CD4-positive, alpha-beta T cell (primary cell): ENCODE measurements at regions not wholly inside any gene's neighbourhood (a gene's known extent, or its start where the extent isn't known, plus 50 kb on each side); places are given as distances from the start of the nearest gene placed in this dataset.

Source experiments
- ATAC-seq: fragments of 200-7000 bp; cut with Tn5 transposase; one replicate; pipeline ENCODE4 v1.10.0; 2022; ENCODE audit warnings: mild to moderate bottlenecking; ENCODE audit not compliant: poor library complexity
- CTCF ChIA-PET: fragments of 350-600 bp; sonication (Branson Sonifier 250); formaldehyde crosslinking; loops from one replicate; lab custom pipeline; 2021; ENCODE audit warnings: antibody characterized with exemption, inconsistent platforms; lab: Charles Lee
- POLR2A ChIA-PET: fragments of 350-600 bp; sonication (Branson Sonifier 250); formaldehyde crosslinking; loops from one replicate; lab custom pipeline; 2021; ENCODE audit warnings: antibody characterized with exemption, inconsistent platforms; lab: Charles Lee
- DNase-seq, 14 experiments: peaks; one replicate each; pipeline ENCODE4 v3.0.0-alpha.2; 2013 to 2020; ENCODE audit warnings: mixed read lengths in 2 of 14
- H3K27ac ChIP-seq, 2 donors: one replicate each; pipeline versions ENCODE4 v1.5.1 to v1.7.0; 2013; ENCODE audit warnings: low read length in 2 of 2, low read depth in 1 of 2, mild to moderate bottlenecking in 1 of 2
- H3K27me3 ChIP-seq, 2 experiments: 1 replicate in 1 of 2; 2 replicates in 1 of 2; pipeline versions ENCODE4 v1.6.1 to v1.7.0; 2013; ENCODE audit warnings: low read length in 2 of 2, control low read depth in 1 of 2, mild to moderate bottlenecking in 1 of 2, moderate library complexity in 1 of 2; ENCODE audit not compliant: insufficient read depth in 2 of 2, control insufficient read depth in 1 of 2
- H3K36me3 ChIP-seq: one replicate; pipeline ENCODE4 v1.6.1; 2013; ENCODE audit warnings: low read length, control low read depth; ENCODE audit not compliant: insufficient read depth
- H3K4me1 ChIP-seq: one replicate; pipeline ENCODE4 v1.6.1; 2013; ENCODE audit warnings: low read length, control low read depth; ENCODE audit not compliant: insufficient read depth
- H3K4me3 ChIP-seq: one replicate; pipeline ENCODE4 v1.5.1; 2013; ENCODE audit warnings: mild to moderate bottlenecking, low read length, moderate library complexity
- H3K9me3 ChIP-seq, 2 experiments: 1 replicate in 1 of 2; 2 replicates in 1 of 2; pipeline versions ENCODE4 v1.6.1 to v1.7.0; 2013; ENCODE audit warnings: low read length in 2 of 2, mild to moderate bottlenecking in 2 of 2, control low read depth in 1 of 2, moderate library complexity in 1 of 2; ENCODE audit not compliant: control insufficient read depth in 1 of 2, insufficient read depth in 1 of 2
- H3K27ac Mint-ChIP-seq: one replicate; pipeline ENCODE4 v1.8.0; 2020; ENCODE audit warnings: mixed read lengths
- H3K27me3 Mint-ChIP-seq: one replicate; pipeline ENCODE4 v1.8.0; 2021; ENCODE audit warnings: mixed read lengths
- H3K36me3 Mint-ChIP-seq: one replicate; pipeline ENCODE4 v1.8.0; 2021; ENCODE audit warnings: low read depth, mixed read lengths
- H3K4me1 Mint-ChIP-seq: one replicate; pipeline ENCODE4 v1.8.0; 2021; ENCODE audit warnings: low read depth, mixed read lengths
- H3K4me3 Mint-ChIP-seq: one replicate; pipeline ENCODE4 v1.8.0; 2020; ENCODE audit warnings: mild to moderate bottlenecking, mixed read lengths
- H3K9me3 Mint-ChIP-seq: one replicate; pipeline ENCODE4 v1.8.0; 2020; ENCODE audit warnings: mixed read lengths
- intact Hi-C, 2 experiments: fragments of 100-400 bp; cut with DNase I in 1 of 2; cut with micrococcal nuclease in 1 of 2; formaldehyde crosslinking; loops; one replicate each; pipeline versions ENCODE4 v1.15.1 to v1.9.0; 2023 to 2025; cut with DNase I, micrococcal nuclease
- TF ChIP-seq, protein P1 (sequence below): fragments of 200-600 bp; IDR thresholded peaks from one replicate; pipeline ENCODE4 v1.8.0; 2022; ENCODE audit warnings: antibody characterized with exemption, mild to moderate bottlenecking

DNA sequence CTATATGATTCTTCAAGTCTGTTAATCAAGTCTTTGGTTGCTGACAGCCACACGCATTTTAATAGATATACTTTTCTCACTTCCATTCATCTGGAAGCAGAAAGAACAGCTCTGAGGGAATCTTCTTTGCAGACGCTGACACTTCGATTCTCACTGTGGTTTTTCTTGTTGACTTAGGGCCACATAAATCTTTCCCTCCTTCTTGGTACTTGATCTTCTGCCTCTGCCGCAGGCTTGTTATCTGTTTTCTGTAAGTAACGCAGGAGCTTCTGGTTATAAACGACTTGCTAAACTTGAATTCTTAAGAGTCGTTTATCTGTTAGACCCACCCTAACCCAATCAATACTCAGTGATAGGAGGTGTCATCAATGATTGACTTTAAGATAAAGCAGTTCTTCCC, 268.8 kb upstream of the SULF2 start:
- Mint-ChIP-seq H3K36me3 (no peaks in the 10 kb centered on the region), H3K27ac (no peak overlapping the region), H3K9me3 (peaks cover 2% of the 10 kb centered on the region), H3K4me3 (no peak overlapping the region), H3K27me3 (peaks cover 21% of the 10 kb centered on the region), H3K4me1 (no peaks in the 10 kb centered on the region)
- DNase-seq (no peak), ATAC-seq (no peak)
- Histone ChIP-seq H3K27me3 (peaks cover 0 to 5% of the 10 kb centered on the region in 2 experiments), H3K9me3 (peaks cover 0 to 7% of the 10 kb centered on the region in 2 experiments), H3K4me3 (no peak overlapping the region), H3K4me1 (no peaks in the 10 kb centered on the region), H3K36me3 (no peaks in the 10 kb centered on the region), H3K27ac (no peak overlapping the region)
- ChIA-PET CTCF (no interaction called here), POLR2A (no interaction called here)
- intact Hi-C loops: no loop called here
- TF ChIP-seq, protein P1, sequence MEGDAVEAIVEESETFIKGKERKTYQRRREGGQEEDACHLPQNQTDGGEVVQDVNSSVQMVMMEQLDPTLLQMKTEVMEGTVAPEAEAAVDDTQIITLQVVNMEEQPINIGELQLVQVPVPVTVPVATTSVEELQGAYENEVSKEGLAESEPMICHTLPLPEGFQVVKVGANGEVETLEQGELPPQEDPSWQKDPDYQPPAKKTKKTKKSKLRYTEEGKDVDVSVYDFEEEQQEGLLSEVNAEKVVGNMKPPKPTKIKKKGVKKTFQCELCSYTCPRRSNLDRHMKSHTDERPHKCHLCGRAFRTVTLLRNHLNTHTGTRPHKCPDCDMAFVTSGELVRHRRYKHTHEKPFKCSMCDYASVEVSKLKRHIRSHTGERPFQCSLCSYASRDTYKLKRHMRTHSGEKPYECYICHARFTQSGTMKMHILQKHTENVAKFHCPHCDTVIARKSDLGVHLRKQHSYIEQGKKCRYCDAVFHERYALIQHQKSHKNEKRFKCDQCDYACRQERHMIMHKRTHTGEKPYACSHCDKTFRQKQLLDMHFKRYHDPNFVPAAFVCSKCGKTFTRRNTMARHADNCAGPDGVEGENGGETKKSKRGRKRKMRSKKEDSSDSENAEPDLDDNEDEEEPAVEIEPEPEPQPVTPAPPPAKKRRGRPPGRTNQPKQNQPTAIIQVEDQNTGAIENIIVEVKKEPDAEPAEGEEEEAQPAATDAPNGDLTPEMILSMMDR: no peak

- ATAC-seq: no peak
- no peaks in the 10 kb centered on the region for H3K36me3 Mint-ChIP-seq
- Histone ChIP-seq H3K4me1 (no peaks in the 10 kb centered on the region), H3K27ac (no peak overlapping the region), H3K4me3 (no peak overlapping the region), H3K27me3 (peaks cover 0 to 5% of the 10 kb centered on the region in 2 experiments), H3K36me3 (no peaks in the 10 kb centered on the region), H3K9me3 (no peaks in the 10 kb centered on the region)
- H3K4me3 Mint-ChIP-seq: no peak overlapping the region
- no peak overlapping the region for H3K27ac Mint-ChIP-seq
- no peaks in the 10 kb centered on the region for H3K4me1 Mint-ChIP-seq
- H3K27me3 Mint-ChIP-seq: peaks cover 21% of the 10 kb centered on the region
- POLR2A ChIA-PET: no interaction called here
- H3K9me3 Mint-ChIP-seq: no peaks in the 10 kb centered on the region
- DNase-seq: no peak
- CTCF ChIA-PET: no interaction called here
- intact Hi-C loops: no loop called here
- TF ChIP-seq, protein P1: no peak
Measured at GRCh38 chr20:48052475-48052835, 267.2 kb upstream of the SULF2 start.

GRCh38 chr20:48051794-48052474, 266.7 kb upstream of the SULF2 start:
- ATAC-seq (no peak), DNase-seq (no peak)
- Mint-ChIP-seq H3K4me1 (no peaks in the 10 kb centered on the region), H3K9me3 (no peaks in the 10 kb centered on the region), H3K27me3 (peaks cover 22% of the 10 kb centered on the region), H3K4me3 (no peak overlapping the region), H3K27ac (no peak overlapping the region), H3K36me3 (no peaks in the 10 kb centered on the region)
- Histone ChIP-seq H3K36me3 (no peaks in the 10 kb centered on the region), H3K27me3 (peaks cover 0 to 5% of the 10 kb centered on the region in 2 experiments), H3K4me1 (no peaks in the 10 kb centered on the region), H3K27ac (no peak overlapping the region), H3K4me3 (no peak overlapping the region), H3K9me3 (no peaks in the 10 kb centered on the region)
- CTCF ChIA-PET: no interaction called here
- POLR2A ChIA-PET: no interaction called here
- intact Hi-C loops: no loop called here
- TF ChIP-seq, protein P1: no peak
